ENCODE measurements at regions not wholly inside any gene's neighbourhood (a gene's known extent, or its start where the extent isn't known, plus 50 kb on each side); places are given as distances from the start of the nearest gene placed in this dataset.

DNA sequence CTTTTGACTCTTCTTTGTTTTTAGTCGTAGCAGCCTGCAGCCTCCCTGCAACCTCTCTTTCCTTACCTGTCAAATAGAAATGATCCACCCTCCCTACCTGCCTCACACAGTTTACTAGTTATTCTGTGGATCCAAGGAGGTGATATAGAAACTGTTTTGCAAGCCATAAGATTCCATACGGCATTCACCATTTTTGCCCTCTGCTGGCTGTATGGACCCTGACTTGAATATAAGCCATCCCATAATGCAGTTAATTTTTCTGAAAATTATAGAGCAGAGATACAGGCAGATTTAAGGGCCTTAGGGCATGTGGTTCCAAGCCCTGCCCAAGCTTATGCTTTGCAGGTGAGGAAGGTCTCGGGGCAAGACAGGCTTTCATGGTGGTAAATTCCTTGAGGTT is 63.8 kb downstream of the CPN2 start:
- Histone ChIP-seq H3K9me3 (peaks cover 0 to 3% (median 0%) of the 10 kb centered on the region in 4 donors), H3K27ac (no peak overlapping the region), H3K27me3 (peaks cover 0 to 9% (median 0%) of the 10 kb centered on the region in 3 donors), H3K4me1 (peaks cover 0 to 12% (median 4%) of the 10 kb centered on the region in 4 donors), H3K4me3 (no peak overlapping the region), H3K36me3 (no peaks in the 10 kb centered on the region)
- intact Hi-C loops (cut with DNase I; ENCODE audit: low total_unique reads) = no loop called here
- DNase-seq = no peak
- TF ChIP-seq EP300 (IDR thresholded peaks at IDR 0.05) (no peak), POLR2AphosphoS5 (IDR thresholded peaks at IDR 0.05) (no peak), POLR2A (IDR thresholded peaks at IDR 0.05) (no peak)
- TF ChIP-seq, protein P1, sequence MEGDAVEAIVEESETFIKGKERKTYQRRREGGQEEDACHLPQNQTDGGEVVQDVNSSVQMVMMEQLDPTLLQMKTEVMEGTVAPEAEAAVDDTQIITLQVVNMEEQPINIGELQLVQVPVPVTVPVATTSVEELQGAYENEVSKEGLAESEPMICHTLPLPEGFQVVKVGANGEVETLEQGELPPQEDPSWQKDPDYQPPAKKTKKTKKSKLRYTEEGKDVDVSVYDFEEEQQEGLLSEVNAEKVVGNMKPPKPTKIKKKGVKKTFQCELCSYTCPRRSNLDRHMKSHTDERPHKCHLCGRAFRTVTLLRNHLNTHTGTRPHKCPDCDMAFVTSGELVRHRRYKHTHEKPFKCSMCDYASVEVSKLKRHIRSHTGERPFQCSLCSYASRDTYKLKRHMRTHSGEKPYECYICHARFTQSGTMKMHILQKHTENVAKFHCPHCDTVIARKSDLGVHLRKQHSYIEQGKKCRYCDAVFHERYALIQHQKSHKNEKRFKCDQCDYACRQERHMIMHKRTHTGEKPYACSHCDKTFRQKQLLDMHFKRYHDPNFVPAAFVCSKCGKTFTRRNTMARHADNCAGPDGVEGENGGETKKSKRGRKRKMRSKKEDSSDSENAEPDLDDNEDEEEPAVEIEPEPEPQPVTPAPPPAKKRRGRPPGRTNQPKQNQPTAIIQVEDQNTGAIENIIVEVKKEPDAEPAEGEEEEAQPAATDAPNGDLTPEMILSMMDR (IDR thresholded peaks at IDR 0.05) = no peak
- WGBS, 5 donors = 78 to 92% (median 87%) methylated on average over 3 of the region's 3 CpGs

- 74 to 81% (median 78%) methylated on average over 5 of the region's 5 CpGs for WGBS, 5 donors
- H3K9me3 ChIP-seq = peaks cover 0 to 3% (median 0%) of the 10 kb centered on the region in 4 donors
Observed at GRCh38 chr3:194287977-194288706, 63.0 kb downstream of the CPN2 start.

More at GRCh38 chr3:194287977-194288706, 63.0 kb downstream of the CPN2 start:
- no peak overlapping the region for H3K27ac ChIP-seq
- H3K4me3 ChIP-seq = no peak overlapping the region
- DNase-seq = no peak
- H3K27me3 ChIP-seq = peaks cover 0 to 9% (median 0%) of the 10 kb centered on the region in 3 donors
- no peaks in the 10 kb centered on the region for H3K36me3 ChIP-seq
- TF ChIP-seq POLR2AphosphoS5 (IDR thresholded peaks at IDR 0.05) = no peak
- TF ChIP-seq POLR2A (IDR thresholded peaks at IDR 0.05) = no peak
- TF ChIP-seq, protein P1 (IDR thresholded peaks at IDR 0.05) = no peak
- TF ChIP-seq EP300 (IDR thresholded peaks at IDR 0.05) = no peak
- H3K4me1 ChIP-seq = peaks cover 0 to 12% (median 4%) of the 10 kb centered on the region in 4 donors
- intact Hi-C loops (cut with DNase I; ENCODE audit: low total_unique reads) = no loop called here
